Ovary (tissue), 7 donors: ENCODE measurements at regions not wholly inside any gene's neighbourhood (a gene's known extent, or its start where the extent isn't known, plus 50 kb on each side); places are given as distances from the start of the nearest gene placed in this dataset.

Source experiments
- DNase-seq, 5 donors: peaks; one replicate each; pipeline ENCODE4 v3.0.0-alpha.2; 2019 to 2020
- H3K27ac ChIP-seq, 2 donors: fragments of 200-600 bp; one replicate each; pipeline versions ENCODE4 v1.5.1 to v1.8.0; 2019 to 2022
- H3K27me3 ChIP-seq: fragments of 200-600 bp; one replicate; pipeline ENCODE4 v1.8.0; 2022
- H3K36me3 ChIP-seq: fragments of 200-600 bp; sonication (generic); one replicate; pipeline ENCODE4 v1.5.1; 2019
- H3K4me1 ChIP-seq: one replicate; pipeline ENCODE4 v1.8.1; 2013; ENCODE audit warnings: mild to moderate bottlenecking, moderate library complexity; ENCODE audit not compliant: insufficient read depth
- H3K4me3 ChIP-seq: fragments of 200-600 bp; sonication (generic); one replicate; pipeline ENCODE4 v1.5.1; 2017
- H3K9me3 ChIP-seq, 2 donors: fragments of 200-600 bp in 1 of 2; sonication (generic) in 1 of 2; one replicate each; pipeline versions ENCODE4 v1.5.1 to v1.8.1; 2013 to 2019; ENCODE audit warnings: mild to moderate bottlenecking in 1 of 2, moderate library complexity in 1 of 2
- EP300 ChIP-seq: sonication (generic); formaldehyde crosslinking; IDR thresholded peaks from one replicate; pipeline ENCODE4 v1.6.1; 2017; ENCODE audit warnings: antibody characterized with exemption
- POLR2A ChIP-seq: fragments of 450-650 bp; IDR thresholded peaks from one replicate; pipeline ENCODE4 v1.6.1; 2017; ENCODE audit warnings: antibody characterized with exemption, mild to moderate bottlenecking, moderate library complexity
- WGBS, 3 donors: extraction: QIAGEN DNeasy Blood & Tissue Kit in 1 of 3; methylation state at CpG; one replicate each; pipeline versions ENCODE4 v1.1.5 to v1.1.7; 2013 to 2017; 5-methylcytosine and 5-hydroxymethylcytosine counted together
- intact Hi-C, 4 donors: fragments of 100-400 bp; cut with DNase I; formaldehyde crosslinking; loops; one replicate each; pipeline versions ENCODE4 v1.11.0 to v1.15.1; 2022 to 2023
- TF ChIP-seq, protein P1 (sequence below), 3 donors: fragments of 450-650 bp in 2 of 3; fragments of 200-600 bp in 1 of 3; IDR thresholded peaks; one replicate each; pipeline versions ENCODE4 v1.5.1 to v1.8.0; 2016 to 2022; ENCODE audit warnings: antibody characterized with exemption in 3 of 3, mild to moderate bottlenecking in 1 of 3
- donor health status: DM: no; HTN: no; CAD: no; lungs with moderate emphysema.
- donor health status: DM: no; HTN: no; CAD: no.
- donor health status: Bipolar disorder and iron deficiency.
- donor health status: DM: no; HTN: no; CAD: no.
- donor health status: DM: yes; HTN: yes; CAD: no.

DNA sequence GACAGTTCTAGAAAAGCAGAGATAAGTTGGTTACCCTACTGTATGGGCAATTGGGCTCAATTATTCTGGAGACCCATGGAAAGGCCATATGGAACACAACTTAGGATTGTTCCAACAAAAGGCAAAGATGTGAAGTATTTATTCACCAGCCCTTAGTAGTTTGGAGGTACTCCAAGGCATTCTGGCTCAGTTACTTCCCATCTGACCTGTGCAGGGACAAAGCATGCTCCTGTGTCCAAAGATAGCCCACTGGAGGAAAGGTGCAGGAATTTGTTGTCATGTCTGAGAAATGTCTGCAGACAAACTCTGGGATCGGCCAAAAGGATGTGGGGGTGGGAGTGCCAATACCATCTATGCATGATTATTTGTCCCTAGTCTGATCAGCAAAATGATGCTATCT is 279.5 kb upstream of the PTGER4 start:
- Histone ChIP-seq H3K9me3 (no peaks in the 10 kb centered on the region), H3K36me3 (no peaks in the 10 kb centered on the region), H3K27me3 (no peaks in the 10 kb centered on the region), H3K27ac (no peak overlapping the region), H3K4me1 (no peaks in the 10 kb centered on the region), H3K4me3 (no peak overlapping the region)
- 55 to 62% (median 56%) methylated on average over 1 of the region's 1 CpG for WGBS, 3 donors
- no peak for DNase-seq
- no peak for TF ChIP-seq EP300
- TF ChIP-seq, protein P1, sequence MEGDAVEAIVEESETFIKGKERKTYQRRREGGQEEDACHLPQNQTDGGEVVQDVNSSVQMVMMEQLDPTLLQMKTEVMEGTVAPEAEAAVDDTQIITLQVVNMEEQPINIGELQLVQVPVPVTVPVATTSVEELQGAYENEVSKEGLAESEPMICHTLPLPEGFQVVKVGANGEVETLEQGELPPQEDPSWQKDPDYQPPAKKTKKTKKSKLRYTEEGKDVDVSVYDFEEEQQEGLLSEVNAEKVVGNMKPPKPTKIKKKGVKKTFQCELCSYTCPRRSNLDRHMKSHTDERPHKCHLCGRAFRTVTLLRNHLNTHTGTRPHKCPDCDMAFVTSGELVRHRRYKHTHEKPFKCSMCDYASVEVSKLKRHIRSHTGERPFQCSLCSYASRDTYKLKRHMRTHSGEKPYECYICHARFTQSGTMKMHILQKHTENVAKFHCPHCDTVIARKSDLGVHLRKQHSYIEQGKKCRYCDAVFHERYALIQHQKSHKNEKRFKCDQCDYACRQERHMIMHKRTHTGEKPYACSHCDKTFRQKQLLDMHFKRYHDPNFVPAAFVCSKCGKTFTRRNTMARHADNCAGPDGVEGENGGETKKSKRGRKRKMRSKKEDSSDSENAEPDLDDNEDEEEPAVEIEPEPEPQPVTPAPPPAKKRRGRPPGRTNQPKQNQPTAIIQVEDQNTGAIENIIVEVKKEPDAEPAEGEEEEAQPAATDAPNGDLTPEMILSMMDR (IDR thresholded peaks at IDR 0.05), result no peak
- no peak for TF ChIP-seq POLR2A
- intact Hi-C loops, result no loop called here

DNA sequence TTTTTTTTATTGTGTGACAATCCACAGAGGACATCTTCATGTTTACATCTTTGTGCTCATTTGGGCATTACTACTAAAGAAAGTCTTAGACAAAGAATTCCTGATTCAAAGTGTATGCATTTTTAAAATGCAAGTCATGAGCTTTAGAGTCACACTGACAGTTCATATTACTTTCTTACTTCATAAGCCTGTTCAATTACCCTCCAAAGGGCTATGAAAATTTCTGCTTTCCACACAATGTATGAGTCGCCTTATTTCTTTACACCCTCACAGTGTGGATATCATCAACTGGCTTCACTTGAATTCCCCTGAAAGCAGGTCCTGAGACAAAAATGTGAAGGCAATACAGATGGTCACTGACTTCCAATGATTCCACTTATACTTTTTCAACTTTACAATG is 280.4 kb upstream of the PTGER4 start:
- Histone ChIP-seq H3K4me3 (no peak overlapping the region), H3K36me3 (no peaks in the 10 kb centered on the region), H3K4me1 (no peaks in the 10 kb centered on the region), H3K27ac (no peak overlapping the region), H3K9me3 (no peaks in the 10 kb centered on the region), H3K27me3 (no peaks in the 10 kb centered on the region)
- DNase-seq, result no peak
- intact Hi-C loops, result no loop called here
- WGBS, 3 donors, result 86 to 98% (median 87%) methylated on average over 1 of the region's 1 CpG
- TF ChIP-seq POLR2A (no peak), EP300 (no peak)
- TF ChIP-seq, protein P1 (IDR thresholded peaks at IDR 0.05), result no peak

DNA sequence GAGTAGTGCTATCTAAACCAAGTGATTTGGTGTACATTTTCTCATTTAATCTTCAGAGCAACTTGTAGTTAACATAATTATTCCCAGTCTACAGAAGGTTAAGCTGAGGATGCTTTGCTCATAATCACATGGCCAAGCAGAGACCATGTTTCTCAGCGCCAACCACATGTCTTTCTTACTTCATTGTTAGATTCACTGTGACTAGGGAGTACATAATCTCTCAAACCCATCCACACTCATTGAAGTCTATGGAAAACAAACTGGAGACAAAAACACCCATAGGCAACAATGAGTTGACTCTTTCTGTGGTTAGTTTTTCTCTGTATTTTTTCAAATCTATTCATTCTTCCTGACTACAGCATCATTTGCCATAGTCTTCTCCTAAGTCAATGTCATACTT is 281.7 kb upstream of the PTGER4 start:
- 81 to 90% (median 86%) methylated on average over 1 of the region's 1 CpG for WGBS, 3 donors
- intact Hi-C loops, result no loop called here

DNA sequence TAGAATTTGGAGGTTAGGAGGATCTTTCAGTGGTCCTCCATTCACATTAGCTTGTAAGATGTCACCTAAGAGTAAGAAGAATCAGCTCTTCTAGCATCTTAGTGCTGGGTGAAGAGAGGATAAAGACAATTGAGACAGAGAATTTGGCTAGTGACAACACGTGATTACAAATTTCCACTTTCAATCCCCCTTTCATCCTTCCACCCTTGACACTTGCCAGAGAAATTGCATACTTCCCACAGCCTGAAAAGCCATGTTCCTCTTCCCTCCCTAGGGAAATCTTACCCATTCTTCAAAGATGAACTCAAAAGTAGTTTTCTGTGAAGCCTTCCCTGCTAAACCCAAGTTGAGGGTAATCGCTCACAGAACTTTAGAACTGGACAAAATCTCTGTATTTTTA is 282.6 kb upstream of the PTGER4 start:
- intact Hi-C loops, result no loop called here
- WGBS, 3 donors, result 38 to 66% (median 46%) methylated on average over 2 of the region's 2 CpGs
- H3K4me1 ChIP-seq, result no peaks in the 10 kb centered on the region
- no peaks in the 10 kb centered on the region for H3K9me3 ChIP-seq
- no peaks in the 10 kb centered on the region for H3K27me3 ChIP-seq
- no peak overlapping the region for H3K27ac ChIP-seq
- no peak for DNase-seq
- no peak for TF ChIP-seq EP300
- TF ChIP-seq, protein P1 (IDR thresholded peaks at IDR 0.05), result no peak
- TF ChIP-seq POLR2A, result no peak
- H3K4me3 ChIP-seq, result no peak overlapping the region
- no peaks in the 10 kb centered on the region for H3K36me3 ChIP-seq

More for the DNA sequence above, 281.7 kb upstream of the PTGER4 start:
- DNase-seq, result no peak
- TF ChIP-seq EP300 (no peak), POLR2A (no peak)
- TF ChIP-seq, protein P1 (IDR thresholded peaks at IDR 0.05), result no peak
- Histone ChIP-seq H3K36me3 (no peaks in the 10 kb centered on the region), H3K4me3 (no peak overlapping the region), H3K4me1 (no peaks in the 10 kb centered on the region), H3K27ac (no peak overlapping the region), H3K27me3 (no peaks in the 10 kb centered on the region), H3K9me3 (no peaks in the 10 kb centered on the region)

DNA sequence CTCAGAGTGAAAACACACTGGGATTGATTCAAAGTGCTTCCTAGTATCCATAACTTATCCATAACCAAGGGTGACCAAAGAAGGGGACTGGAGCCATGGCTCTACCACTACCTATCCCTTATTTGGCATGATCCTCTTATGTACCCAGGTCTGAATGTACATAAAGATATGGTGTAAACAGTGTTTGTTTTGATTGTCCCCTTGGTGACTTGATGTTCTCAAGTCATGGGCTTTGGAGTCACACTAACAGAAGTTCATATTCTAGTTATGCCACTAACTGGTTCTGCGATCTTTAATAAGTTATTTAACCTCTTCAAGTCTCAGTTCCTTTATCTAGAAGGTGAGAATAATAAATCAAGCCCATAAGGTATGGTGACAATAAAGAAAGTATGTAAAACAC is 283.4 kb upstream of the PTGER4 start:
- DNase-seq, result no peak
- 83 to 92% (median 87%) methylated on average over 1 of the region's 1 CpG for WGBS, 3 donors
- TF ChIP-seq, protein P1 (IDR thresholded peaks at IDR 0.05), result no peak
- TF ChIP-seq EP300, result no peak
- no peak for TF ChIP-seq POLR2A
- Histone ChIP-seq H3K4me3 (no peak overlapping the region), H3K27me3 (no peaks in the 10 kb centered on the region), H3K36me3 (no peaks in the 10 kb centered on the region), H3K27ac (no peak overlapping the region), H3K9me3 (no peaks in the 10 kb centered on the region), H3K4me1 (no peaks in the 10 kb centered on the region)
- intact Hi-C loops, result no loop called here
